ELR (cell line): ENCODE measurements at regions not wholly inside any gene's neighbourhood (a gene's known extent, or its start where the extent isn't known, plus 50 kb on each side); places are given as distances from the start of the nearest gene placed in this dataset.

Experiments used
- DNase-seq: peaks from one replicate; pipeline ENCODE4 v3.0.0-alpha.2; 2015; ENCODE audit warnings: low read depth

- DNase-seq = no peak
These were observed 359.9 kb downstream of the TXNL1 start for GRCh38 chr18:56278421-56279003.

- no peak for DNase-seq
These were observed 361.9 kb downstream of the TXNL1 start for GRCh38 chr18:56276466-56276865.

- DNase-seq = no peak
These were observed 364.7 kb downstream of the TXNL1 start for GRCh38 chr18:56273541-56274219.

DNA sequence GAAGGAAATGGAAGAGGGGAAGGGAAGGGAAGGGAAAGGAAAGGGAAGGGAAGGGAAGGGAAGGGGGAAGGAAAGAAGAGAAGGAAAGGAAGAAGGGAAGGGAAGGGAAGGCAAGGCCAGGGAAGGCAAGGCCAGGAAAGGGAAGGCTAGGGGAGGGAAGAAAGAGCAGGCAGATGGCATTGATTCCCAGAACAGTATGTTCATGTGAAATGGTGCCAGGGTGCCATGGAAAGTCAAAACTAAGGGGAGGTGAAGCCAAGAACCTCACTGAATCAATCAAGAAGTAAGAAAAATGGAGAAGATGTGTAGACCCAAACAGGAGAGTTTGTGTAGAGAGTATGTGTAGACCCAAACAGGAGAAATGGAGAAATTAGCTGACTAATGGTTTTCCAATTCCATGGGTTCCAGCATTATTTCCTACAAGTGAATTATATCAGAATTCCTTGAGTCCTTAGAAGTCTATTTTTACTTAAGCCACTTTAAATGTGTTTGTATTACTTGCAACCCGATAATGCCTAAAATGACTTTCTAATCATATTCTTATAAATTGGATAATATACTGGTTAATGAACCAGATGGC, 367.6 kb downstream of the TXNL1 start:
- no peak for DNase-seq

DNA sequence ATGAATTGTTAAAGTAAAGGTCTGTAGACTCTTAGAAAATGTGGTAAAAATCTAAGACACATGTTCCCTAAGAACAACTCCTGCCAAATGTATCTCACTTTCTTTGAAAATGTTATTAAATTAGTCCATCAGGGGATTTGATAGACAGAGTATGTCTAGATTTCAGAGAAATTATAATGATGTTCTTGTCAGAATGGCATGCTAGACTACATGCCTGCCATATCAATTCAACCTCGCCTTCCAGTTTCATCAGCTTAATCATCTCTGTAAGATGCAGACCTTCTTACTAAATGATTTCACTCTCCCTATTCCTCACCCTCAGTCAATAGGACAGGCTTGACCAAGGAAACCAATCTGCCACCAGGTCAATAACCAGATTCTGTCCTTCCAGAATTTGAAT, 368.4 kb downstream of the TXNL1 start:
- DNase-seq = no peak

DNA sequence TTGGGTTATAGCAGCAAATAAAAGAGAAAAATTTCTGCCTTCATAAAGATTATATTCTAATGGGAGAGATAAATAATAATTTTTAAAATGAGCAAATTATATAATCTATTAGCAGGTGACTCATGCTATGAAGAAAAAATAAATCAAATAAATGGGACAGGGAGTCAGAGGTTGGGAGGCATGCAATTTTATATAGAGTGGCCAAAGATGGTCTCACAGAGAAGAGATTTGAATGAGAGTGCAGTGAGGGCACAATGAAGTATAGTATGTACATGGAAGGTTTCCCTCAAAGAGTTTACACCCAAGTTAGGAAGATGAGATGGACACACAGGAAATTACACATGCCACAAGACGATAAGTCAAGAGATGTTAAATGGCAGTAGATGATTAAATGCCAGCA, 369.4 kb downstream of the TXNL1 start:
- DNase-seq = no peak

GRCh38 chr18:56267334-56267733, 371.1 kb downstream of the TXNL1 start:
- DNase-seq = no peak

DNA sequence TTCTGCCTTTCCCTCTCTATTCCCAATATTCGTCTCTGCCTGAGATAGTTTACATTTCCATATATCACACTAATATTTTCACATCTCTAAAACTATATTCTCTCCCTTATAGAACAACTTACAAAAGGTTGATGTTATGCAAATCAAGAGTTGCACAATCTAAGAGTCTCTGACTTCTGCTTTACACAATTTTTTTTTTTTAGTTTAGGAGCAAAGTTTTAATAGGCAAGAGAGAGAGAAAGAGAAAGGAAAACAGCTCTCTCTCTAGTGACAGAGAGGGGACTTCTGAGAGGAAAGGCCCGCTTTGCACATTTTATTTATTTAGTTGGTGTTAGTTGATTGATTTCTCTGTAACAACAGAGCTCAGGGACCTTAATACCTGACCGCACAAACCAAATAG, 380.2 kb downstream of the TXNL1 start:
- DNase-seq = no peak

DNA sequence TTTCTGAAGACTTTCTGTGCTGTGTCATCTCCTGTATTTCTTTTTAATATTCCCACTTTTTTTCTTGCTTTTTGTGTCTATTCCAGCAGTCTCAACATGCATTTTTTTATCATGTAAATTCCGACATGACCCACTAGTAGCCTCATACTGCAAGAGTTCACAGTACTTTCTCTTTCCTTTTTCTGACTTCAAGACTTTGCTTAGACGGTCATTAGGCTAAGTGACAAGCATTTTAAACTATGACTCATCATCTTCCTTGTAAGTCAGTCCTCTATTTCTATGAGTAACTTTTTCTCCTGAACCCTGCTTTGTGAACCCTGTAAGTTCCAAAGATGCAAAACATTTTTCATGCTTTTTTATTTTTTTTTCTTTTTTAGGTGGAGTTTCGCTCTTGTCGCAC, 381.2 kb downstream of the TXNL1 start:
- peak; percentile 66 for DNase-seq

GRCh38 chr18:56256659-56257058, 381.7 kb downstream of the TXNL1 start:
- no peak for DNase-seq

DNA sequence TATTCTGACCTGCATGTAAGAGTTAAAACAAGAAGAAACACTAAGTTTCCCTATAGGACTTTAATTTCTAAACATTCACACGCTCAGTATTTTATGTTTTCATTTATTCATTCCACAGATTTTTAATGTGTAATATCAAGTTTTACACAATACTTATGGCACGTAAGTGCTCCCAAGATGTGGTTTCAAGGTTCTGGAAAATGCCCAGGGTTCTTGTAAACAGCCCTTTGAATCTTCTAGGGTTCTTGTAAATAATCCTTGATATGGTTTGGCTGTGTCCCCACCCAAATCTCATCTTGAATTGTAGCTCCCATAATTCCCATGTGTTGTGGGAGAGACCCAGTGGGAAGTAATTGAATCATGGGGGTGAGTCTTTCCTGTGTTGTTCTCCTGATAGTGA, 383.0 kb downstream of the TXNL1 start:
- DNase-seq = no peak

- DNase-seq = no peak
These were observed 385.9 kb downstream of the TXNL1 start for GRCh38 chr18:56252456-56252855.

GRCh38 chr18:56248610-56249235, 389.7 kb downstream of the TXNL1 start:
- DNase-seq = no peak

DNA sequence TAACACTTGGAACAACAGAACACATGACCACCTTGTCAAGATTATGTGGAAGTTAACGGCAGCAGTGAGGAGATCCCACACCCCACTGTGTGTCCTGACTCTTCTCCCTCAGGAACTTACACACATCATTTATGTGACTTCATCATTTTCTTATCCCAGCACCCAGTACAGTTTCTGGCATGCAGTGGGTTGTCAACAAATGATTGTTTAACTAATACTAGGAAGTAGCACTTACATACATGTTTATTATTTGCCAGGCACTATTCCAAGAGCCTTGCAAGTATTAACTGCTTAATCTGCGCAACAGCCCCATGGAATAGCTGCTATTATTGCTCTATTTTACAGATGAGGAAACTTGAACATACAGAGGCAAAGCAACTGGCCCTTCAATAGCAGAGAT, 391.5 kb downstream of the TXNL1 start:
- no peak for DNase-seq

DNA sequence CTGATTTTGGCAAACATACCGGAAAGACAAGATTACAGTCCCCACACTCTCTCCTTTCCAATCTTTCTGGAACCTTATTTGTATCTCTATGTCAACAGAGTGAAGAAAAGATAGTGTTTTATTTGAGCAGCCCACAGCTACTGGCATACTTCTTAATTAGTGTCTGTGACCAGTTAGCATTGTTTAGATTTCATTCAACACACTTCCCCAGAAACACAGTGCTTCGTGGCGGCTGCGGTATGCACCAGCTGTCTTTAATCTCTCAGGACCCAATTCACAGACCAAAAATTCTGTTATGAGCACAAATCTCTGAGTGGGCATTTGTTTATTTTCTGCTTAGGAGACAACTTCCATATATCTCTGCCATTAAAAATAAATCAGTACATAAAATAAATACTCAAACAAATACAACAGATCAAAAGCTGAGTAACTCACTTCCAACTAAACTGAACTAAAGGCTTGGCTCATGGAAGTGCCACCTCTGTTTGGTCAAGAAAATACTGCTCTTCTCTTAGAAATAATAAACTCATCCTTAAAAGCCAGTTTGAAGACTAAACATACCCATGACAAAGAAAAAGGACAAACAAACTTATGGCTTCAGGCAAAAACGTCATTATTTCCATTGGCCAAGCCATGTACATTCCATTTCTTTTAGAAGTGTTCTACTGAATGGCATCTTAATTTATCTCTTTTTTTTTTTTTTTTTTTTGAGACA, 392.4 kb downstream of the TXNL1 start:
- no peak for DNase-seq

GRCh38 chr18:56240405-56240804, 398.0 kb downstream of the TXNL1 start:
- peak; percentile 17 for DNase-seq

- peak; percentile 22 for DNase-seq
These were observed 399.8 kb downstream of the TXNL1 start for GRCh38 chr18:56238576-56238975.

GRCh38 chr18:56235481-56236013, 402.8 kb downstream of the TXNL1 start:
- no peak for DNase-seq

GRCh38 chr18:56235071-56235470, 403.3 kb downstream of the TXNL1 start:
- DNase-seq = no peak

DNA sequence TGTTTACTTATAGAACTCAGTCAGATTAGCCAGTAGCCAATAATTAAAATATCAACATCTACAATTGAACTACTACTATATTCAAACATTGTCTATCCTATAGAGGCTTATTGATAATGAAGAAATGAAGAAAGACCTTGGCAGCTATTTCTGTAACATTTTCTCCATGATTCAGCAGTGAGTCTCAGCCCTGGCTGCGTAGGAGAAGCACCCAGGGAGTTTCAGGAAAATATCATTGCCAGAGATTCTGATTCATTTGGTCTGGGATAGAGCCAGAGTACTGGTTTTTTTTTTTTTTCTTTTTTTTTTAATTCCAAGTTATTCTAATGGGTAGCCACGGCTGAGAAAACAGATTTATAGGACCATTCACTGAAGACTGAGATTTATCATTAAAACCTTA, 404.8 kb downstream of the TXNL1 start:
- peak; percentile 74 for DNase-seq

- DNase-seq = no peak
These were observed 412.4 kb downstream of the TXNL1 start for GRCh38 chr18:56226025-56226424.
